ENCODE measurements at regions not wholly inside any gene's neighbourhood (a gene's known extent, or its start where the extent isn't known, plus 50 kb on each side); places are given as distances from the start of the nearest gene placed in this dataset.

DNA sequence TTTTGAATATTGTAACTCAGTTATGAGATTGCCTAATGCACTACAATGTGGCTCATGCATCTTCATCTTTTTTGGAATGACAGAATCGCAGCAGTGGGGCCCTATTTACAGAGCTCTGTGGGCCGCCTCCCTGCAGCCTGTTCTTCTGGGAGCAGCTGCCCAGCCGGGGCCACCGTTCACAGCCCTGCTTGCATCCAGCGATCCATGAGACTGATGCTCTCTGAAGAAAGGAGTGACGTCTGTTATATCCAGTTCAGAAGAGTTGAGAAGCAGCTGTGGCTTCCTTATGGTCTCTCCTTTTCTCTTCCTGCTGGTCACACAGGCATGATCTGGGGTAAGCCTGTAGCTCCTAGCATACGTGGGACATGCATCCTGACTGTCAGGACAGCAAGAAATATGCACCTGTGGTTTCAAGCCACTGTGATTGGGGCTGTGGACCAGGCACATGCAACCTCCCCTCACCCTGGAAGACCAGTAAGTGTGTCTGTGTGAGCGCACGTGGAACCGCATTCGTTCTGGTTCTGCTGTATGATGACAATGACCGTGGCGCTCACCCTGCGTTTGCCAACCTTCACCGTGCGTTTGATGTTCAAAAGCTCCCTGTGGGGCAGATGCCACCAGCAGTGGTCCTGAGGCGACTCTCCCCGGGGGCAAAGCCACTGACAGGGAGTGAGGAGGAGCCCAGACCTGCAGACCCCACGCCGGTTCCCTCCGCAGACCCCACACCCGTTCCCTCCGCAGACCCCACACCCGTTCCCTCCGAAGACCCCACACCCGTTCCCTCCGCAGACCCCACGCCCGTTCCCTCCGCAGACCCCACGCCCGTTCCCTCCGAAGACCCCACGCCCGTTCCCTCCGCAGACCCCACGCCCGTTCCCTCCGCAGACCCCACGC lies 189.8 kb downstream of the TMEM18 start:
- intact Hi-C loops (cut with DNase I; ENCODE audit: low total_unique reads) = no loop called here
- TF ChIP-seq POLR2A (IDR thresholded peaks at IDR 0.05) = no peak
- TF ChIP-seq CTCF (IDR thresholded peaks at IDR 0.05) = no peak
- no peak for DNase-seq (ENCODE audit: low spot score in 2 of 2)
- 85 to 89% methylated on average over 25 to 31 of the region's 40 CpGs for WGBS, 2 donors
- no peak overlapping the region for H3K4me3 ChIP-seq (ENCODE audit: low read depth, poor library complexity, severe bottlenecking)

GRCh38 chr2:486371-486770 lies 190.8 kb downstream of the TMEM18 start:
- no peak for TF ChIP-seq POLR2A (IDR thresholded peaks at IDR 0.05)
- TF ChIP-seq CTCF (IDR thresholded peaks at IDR 0.05) = no peak
- no peak overlapping the region for H3K4me3 ChIP-seq (ENCODE audit: low read depth, poor library complexity, severe bottlenecking)
- no peak for DNase-seq (ENCODE audit: low spot score in 2 of 2)
- 89 to 93% methylated on average over 11 of the region's 11 CpGs for WGBS, 2 donors
- intact Hi-C loops (cut with DNase I; ENCODE audit: low total_unique reads) = no loop called here

DNA sequence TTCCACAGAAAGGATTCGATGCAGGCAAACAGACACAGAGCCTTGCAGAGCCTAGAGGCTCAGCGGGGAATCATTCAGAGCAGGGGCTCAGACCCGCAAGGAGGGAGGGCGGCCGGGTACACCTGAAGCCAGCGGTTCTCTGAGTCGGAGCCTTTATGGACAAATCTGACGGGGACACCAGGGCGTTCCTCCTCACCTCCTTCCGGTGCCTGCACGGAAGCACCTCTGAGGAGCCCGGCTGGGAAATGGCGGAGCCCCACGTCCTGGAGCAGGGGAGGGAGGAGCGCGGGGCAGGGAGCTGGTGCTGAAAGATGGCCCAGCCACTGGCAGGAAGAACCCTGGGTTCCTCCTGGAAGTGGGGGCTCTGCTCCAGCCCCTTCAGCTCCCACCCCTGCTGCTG lies 193.5 kb upstream of the ALKAL2 start:
- DNase-seq (ENCODE audit: low spot score in 2 of 2) = no peak
- intact Hi-C loops (cut with DNase I; ENCODE audit: low total_unique reads) = no loop called here
- H3K4me3 ChIP-seq (ENCODE audit: low read depth, poor library complexity, severe bottlenecking) = no peak overlapping the region
- 87 to 96% methylated on average over 16 of the region's 16 CpGs for WGBS, 2 donors
- TF ChIP-seq POLR2A (IDR thresholded peaks at IDR 0.05) (no peak), CTCF (IDR thresholded peaks at IDR 0.05) (no peak)

- intact Hi-C loops (cut with DNase I; ENCODE audit: low total_unique reads) = no loop called here
- 51 to 71% methylated on average over 13 of the region's 13 CpGs for WGBS, 2 donors
- DNase-seq (ENCODE audit: low spot score in 2 of 2) = no peak
- no peak for TF ChIP-seq POLR2A (IDR thresholded peaks at IDR 0.05)
- TF ChIP-seq CTCF (IDR thresholded peaks at IDR 0.05) = no peak
- no peak overlapping the region for H3K4me3 ChIP-seq (ENCODE audit: low read depth, poor library complexity, severe bottlenecking)
These were observed 191.7 kb upstream of the ALKAL2 start for GRCh38 chr2:479490-480176.

DNA sequence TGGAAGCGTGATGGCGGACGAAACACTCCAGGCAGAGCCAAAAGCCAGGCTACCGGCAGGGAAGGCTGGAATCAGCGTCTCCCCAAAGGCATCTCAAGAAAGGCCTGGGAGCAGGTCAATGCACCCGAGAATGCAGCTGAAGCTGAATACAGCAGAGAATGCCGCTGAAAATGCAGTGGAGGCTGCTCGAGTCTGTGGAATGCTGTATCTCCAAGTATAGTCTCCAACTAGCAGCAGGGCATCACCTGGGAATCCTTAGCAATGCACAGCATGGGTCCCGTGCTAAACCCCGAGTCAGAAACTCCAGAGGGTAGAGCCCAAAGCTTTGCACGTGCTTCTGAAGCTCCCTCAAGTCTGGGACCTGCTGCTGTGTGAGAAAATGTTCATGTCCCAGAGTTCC lies 191.1 kb upstream of the ALKAL2 start:
- 65 to 66% methylated on average over 11 of the region's 11 CpGs for WGBS, 2 donors
- TF ChIP-seq POLR2A (IDR thresholded peaks at IDR 0.05) (no peak), CTCF (IDR thresholded peaks at IDR 0.05) (no peak)

More for the DNA sequence above, 191.1 kb upstream of the ALKAL2 start:
- DNase-seq (ENCODE audit: low spot score in 2 of 2) = no peak
- H3K4me3 ChIP-seq (ENCODE audit: low read depth, poor library complexity, severe bottlenecking) = no peak overlapping the region
- intact Hi-C loops (cut with DNase I; ENCODE audit: low total_unique reads) = no loop called here
